PC-3 (cell line): ENCODE measurements at regions not wholly inside any gene's neighbourhood (a gene's known extent, or its start where the extent isn't known, plus 50 kb on each side); places are given as distances from the start of the nearest gene placed in this dataset.

Experiments
- EZH2 ChIP-seq: fragments of 300-600 bp; sonication (generic); IDR thresholded peaks from one replicate; pipeline ENCODE4 v1.6.1; 2017; ENCODE audit warnings: antibody characterized with exemption, mild to moderate bottlenecking, low read length; ENCODE audit not compliant: unreplicated experiment
- EZH2phosphoT487 ChIP-seq: fragments of 300-600 bp; sonication (generic); IDR thresholded peaks from 2 replicates; pipeline ENCODE4 v1.6.1; 2018; ENCODE audit warnings: mild to moderate bottlenecking, antibody characterized with exemption, low read length, borderline replicate concordance
- TF ChIP-seq, protein P1 (sequence below): fragments of 300-600 bp; sonication (generic); conservative IDR thresholded peaks from 2 replicates; pipeline ENCODE4 v1.5.1; 2017; ENCODE audit warnings: antibody characterized with exemption, low read depth, mild to moderate bottlenecking, low read length

- TF ChIP-seq EZH2phosphoT487 (no peak), EZH2 (no peak)
- TF ChIP-seq, protein P1, sequence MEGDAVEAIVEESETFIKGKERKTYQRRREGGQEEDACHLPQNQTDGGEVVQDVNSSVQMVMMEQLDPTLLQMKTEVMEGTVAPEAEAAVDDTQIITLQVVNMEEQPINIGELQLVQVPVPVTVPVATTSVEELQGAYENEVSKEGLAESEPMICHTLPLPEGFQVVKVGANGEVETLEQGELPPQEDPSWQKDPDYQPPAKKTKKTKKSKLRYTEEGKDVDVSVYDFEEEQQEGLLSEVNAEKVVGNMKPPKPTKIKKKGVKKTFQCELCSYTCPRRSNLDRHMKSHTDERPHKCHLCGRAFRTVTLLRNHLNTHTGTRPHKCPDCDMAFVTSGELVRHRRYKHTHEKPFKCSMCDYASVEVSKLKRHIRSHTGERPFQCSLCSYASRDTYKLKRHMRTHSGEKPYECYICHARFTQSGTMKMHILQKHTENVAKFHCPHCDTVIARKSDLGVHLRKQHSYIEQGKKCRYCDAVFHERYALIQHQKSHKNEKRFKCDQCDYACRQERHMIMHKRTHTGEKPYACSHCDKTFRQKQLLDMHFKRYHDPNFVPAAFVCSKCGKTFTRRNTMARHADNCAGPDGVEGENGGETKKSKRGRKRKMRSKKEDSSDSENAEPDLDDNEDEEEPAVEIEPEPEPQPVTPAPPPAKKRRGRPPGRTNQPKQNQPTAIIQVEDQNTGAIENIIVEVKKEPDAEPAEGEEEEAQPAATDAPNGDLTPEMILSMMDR, result no peak
Measured at GRCh38 chr17:438191-438590, 85.6 kb upstream of the RPH3AL start.
